ENCODE measurements at regions not wholly inside any gene's neighbourhood (a gene's known extent, or its start where the extent isn't known, plus 50 kb on each side); places are given as distances from the start of the nearest gene placed in this dataset.

DNA sequence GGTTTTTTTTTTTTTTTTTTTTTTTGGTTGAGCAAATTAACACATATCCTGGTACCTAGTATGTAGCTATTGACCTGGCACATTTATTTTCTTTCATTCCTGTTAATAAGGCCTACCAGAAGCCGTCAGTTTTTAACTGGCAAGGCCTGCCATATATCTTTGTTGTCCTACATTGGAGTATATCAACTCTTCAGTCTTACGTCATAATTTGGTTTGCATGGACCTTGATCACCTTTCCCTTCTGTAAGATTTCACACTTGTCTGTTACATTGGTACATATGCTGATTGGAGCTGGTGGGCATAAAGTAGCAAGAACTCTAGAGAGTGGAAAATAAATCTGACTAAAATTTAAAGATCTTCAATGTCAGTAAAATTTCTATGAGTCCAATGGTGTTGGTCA is 1658.0 kb downstream of the C4orf33 start:
- TF ChIP-seq, protein P1, sequence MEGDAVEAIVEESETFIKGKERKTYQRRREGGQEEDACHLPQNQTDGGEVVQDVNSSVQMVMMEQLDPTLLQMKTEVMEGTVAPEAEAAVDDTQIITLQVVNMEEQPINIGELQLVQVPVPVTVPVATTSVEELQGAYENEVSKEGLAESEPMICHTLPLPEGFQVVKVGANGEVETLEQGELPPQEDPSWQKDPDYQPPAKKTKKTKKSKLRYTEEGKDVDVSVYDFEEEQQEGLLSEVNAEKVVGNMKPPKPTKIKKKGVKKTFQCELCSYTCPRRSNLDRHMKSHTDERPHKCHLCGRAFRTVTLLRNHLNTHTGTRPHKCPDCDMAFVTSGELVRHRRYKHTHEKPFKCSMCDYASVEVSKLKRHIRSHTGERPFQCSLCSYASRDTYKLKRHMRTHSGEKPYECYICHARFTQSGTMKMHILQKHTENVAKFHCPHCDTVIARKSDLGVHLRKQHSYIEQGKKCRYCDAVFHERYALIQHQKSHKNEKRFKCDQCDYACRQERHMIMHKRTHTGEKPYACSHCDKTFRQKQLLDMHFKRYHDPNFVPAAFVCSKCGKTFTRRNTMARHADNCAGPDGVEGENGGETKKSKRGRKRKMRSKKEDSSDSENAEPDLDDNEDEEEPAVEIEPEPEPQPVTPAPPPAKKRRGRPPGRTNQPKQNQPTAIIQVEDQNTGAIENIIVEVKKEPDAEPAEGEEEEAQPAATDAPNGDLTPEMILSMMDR (IDR thresholded peaks at IDR 0.05 in 2 of 3, conservative IDR thresholded peaks at IDR 0.05 in 1 of 3; ENCODE audit: control insufficient read depth in 2 of 3, extremely low read depth in 1 of 3, insufficient read depth in 1 of 3, low read depth in 3 of 3, low read length in 3 of 3): no peak
- TF ChIP-seq SREBF2 (IDR thresholded peaks at IDR 0.05; ENCODE audit: low read length): no peak
- no peak for TF ChIP-seq POLR2A (IDR thresholded peaks at IDR 0.05; ENCODE audit: low read depth, low read length)
- TF ChIP-seq, protein P2, sequence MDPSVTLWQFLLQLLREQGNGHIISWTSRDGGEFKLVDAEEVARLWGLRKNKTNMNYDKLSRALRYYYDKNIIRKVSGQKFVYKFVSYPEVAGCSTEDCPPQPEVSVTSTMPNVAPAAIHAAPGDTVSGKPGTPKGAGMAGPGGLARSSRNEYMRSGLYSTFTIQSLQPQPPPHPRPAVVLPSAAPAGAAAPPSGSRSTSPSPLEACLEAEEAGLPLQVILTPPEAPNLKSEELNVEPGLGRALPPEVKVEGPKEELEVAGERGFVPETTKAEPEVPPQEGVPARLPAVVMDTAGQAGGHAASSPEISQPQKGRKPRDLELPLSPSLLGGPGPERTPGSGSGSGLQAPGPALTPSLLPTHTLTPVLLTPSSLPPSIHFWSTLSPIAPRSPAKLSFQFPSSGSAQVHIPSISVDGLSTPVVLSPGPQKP (IDR thresholded peaks at IDR 0.05; ENCODE audit: low read depth, low read length): no peak
- TF ChIP-seq, protein P3, sequence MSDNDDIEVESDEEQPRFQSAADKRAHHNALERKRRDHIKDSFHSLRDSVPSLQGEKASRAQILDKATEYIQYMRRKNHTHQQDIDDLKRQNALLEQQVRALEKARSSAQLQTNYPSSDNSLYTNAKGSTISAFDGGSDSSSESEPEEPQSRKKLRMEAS (IDR thresholded peaks at IDR 0.05; ENCODE audit: low read depth, low read length): no peak

Measured in GM12878 (cell line).